GM12864 (cell line): ENCODE measurements at regions not wholly inside any gene's neighbourhood (a gene's known extent, or its start where the extent isn't known, plus 50 kb on each side); places are given as distances from the start of the nearest gene placed in this dataset.
"Not testable (repeated sequence)": the region's sequence is repeated elsewhere in the genome, so short reads cannot be mapped to it uniquely, and the experiment has no call there.

Source experiments
- DNase-seq: peaks from one replicate; pipeline ENCODE4 v3.0.0-alpha.2; 2011; ENCODE audit warnings: low read depth
- H3K4me3 ChIP-seq: 2 replicates; pipeline ENCODE4 v1.5.1; 2011; ENCODE audit warnings: mild to moderate bottlenecking, low read depth, low read length, control low read depth
- TF ChIP-seq, protein P1 (sequence below): IDR thresholded peaks from 2 replicates; pipeline ENCODE4 v1.5.1; 2011; ENCODE audit warnings: low read depth, mild to moderate bottlenecking, moderate library complexity, low read length, control low read depth, inconsistent platforms; ENCODE audit errors: missing control alignments

DNA sequence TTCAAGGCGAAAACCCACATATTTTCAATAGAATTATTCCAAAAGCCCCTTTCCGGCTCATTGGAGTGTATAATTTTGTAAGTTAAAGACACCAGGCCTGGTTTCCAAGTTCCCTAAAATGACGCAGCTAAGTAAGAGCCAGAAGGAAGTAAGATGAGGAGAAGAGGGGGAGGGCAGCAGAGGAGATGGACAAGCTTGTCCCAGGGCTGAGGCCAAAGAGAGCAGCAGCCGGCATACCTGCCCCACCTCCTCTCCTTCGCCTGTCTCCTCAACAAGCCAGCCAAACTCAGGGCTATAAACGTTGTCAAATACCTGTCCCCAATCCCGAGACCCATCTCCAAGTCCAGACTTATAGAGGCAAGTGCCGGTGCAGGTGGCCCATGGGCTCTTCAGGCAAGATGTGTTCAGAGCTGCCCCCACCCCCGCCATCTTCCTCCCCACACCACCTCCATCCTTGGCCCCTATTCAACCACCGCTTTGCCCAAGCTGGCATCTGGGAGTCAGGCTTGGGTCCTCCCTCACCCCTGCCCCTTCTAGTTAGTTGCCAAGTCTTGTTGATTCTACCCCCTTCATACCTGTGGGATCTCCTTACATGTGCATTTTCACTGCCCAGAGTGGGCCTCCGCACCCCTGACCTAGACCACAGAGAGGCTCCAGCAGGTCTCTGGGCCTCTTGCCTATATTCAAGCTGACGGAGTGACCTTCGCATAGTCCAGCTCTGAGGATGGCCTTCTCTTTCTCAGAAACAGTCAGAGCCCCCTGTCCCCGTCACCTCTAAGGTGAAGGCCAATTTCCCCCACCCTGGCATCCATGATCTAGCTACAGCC, 75.7 kb upstream of the SIRPA start:
- TF ChIP-seq, protein P1, sequence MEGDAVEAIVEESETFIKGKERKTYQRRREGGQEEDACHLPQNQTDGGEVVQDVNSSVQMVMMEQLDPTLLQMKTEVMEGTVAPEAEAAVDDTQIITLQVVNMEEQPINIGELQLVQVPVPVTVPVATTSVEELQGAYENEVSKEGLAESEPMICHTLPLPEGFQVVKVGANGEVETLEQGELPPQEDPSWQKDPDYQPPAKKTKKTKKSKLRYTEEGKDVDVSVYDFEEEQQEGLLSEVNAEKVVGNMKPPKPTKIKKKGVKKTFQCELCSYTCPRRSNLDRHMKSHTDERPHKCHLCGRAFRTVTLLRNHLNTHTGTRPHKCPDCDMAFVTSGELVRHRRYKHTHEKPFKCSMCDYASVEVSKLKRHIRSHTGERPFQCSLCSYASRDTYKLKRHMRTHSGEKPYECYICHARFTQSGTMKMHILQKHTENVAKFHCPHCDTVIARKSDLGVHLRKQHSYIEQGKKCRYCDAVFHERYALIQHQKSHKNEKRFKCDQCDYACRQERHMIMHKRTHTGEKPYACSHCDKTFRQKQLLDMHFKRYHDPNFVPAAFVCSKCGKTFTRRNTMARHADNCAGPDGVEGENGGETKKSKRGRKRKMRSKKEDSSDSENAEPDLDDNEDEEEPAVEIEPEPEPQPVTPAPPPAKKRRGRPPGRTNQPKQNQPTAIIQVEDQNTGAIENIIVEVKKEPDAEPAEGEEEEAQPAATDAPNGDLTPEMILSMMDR, result no peak
- H3K4me3 ChIP-seq, result no peak overlapping the region
- DNase-seq, result no peak

DNA sequence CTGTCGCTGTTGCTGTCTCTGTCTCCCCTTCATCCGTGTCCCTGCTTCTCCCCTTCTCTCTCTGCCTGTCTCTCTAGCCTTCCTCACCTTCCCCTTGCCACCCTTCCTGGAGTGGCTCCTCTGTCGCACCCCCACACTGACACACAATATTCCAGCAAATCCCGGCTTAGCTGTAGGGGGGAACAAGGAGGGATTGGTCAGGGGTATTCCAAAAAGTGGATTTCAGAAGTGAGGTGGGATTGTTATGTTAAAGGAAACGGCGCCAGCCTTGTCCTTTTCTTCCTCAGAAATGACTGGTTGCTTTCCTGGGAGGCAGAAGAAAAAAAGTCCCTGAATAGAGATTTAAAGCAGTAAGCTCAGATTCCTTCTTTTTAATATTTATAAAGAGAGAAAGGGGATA, 76.3 kb upstream of the SIRPA start:
- H3K4me3 ChIP-seq, result no peak overlapping the region
- no peak for DNase-seq
- TF ChIP-seq, protein P1, result no peak

DNA sequence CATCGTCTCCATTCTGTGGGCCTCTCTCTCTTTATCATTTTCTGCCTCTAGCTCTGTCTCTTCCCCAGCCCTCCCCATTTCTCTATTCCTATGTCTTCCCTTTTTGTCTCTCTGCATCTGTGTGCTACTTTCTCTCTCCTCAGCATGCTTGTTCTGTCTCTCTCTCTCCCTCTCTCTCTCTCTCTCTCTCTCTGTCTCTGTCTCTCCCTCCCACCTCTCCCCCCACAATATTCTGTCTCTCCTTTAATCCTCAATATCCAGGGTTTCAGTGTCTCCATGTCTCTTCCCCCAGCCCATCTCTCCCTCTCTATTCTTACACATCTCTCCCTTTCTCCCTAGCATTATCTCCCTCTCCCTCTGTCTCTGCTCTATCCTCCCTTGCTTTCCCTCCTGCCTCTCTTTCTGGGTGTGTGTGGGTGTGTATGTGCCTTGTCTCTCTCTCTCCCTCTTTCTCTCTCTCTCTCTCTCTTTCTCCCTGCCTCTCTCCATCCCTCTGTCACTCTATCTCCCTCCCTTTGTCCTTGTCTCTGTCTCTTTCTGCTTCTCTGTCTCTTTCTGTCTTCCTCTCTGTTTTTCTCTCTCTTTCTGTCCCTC, 76.9 kb upstream of the SIRPA start:
- no peak for DNase-seq
- H3K4me3 ChIP-seq, result no peak overlapping the region
- TF ChIP-seq, protein P1, result no peak

DNA sequence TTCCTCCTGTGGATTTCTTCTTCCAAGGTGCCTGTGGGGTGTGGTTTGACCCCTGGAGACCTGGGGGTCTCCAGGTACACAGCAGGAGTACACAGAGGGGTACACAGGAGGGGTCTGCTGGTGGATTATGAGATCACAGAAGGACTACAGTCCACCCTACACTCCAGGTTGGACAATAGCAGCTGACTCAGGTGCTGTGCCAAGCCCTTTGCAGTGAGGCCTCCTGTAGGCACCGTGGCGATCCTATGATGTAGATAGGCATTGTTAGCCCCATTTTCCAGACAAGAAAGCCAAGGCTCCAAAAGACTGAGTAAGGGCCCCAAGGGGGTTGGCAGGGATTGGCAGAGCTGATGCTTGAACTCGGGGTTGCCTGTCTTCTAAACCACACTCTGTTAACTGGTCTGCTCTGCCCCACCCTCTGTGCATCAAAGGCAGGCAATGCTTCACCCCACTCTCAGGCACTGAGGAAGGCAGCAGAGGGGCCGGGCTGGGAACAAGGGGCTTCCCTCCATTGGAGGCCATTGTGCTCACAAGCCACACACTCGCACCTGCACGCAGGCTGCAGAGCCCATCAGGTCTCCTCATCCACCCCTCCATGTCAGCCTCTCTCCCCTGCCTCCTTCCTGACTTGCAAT, 77.5 kb upstream of the SIRPA start:
- TF ChIP-seq, protein P1, result no peak
- no peak for DNase-seq
- no peak overlapping the region for H3K4me3 ChIP-seq

DNA sequence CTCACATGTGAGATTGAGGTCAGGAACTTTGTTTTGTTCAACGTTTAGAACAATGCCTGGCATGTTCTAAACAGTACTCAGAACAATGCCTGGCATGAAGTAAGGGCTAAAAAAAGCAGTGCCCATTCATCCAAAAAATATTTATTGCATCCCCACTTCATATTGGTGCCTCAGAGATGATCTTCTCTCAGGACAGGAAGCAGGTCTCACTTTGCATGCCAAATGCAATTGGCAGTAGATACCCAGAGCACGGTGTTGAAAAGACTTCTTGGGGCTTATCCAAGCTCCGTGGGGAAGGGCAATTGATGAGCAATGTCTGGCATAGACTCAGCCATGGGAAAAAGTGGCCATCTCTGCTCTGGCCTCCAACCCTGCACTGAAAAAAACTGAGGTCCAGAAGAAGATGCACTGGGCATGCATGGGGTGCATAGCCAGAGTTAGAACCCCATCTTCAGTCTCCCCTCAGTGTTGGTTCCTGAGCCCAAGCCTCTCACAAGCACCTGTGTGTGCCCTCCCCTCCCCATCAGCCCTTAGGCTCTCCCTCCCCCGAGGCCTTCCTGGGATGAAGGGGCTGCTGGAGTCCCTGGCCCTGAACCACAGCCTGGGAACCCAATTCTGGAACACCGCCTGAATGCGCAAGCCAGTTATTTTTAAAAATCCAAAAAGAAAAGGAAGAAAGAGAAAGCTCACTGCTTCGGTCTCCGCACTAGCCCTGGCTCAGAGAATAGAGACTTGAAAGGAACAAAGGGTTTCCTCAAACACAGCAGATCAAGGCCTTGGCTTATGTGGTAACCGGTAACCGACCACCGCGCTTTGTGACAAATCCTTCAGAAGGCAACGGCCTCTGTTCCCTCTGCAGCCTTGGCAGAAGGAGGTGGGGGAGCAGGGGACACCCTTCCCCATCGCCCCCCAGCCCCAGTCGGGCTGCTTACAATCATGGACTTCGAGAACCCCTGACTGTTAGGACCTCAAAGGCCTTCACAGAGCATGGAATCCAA, 78.5 kb upstream of the SIRPA start:
- DNase-seq, result no peak
- TF ChIP-seq, protein P1, result no peak
- H3K4me3 ChIP-seq, result no peak overlapping the region

DNA sequence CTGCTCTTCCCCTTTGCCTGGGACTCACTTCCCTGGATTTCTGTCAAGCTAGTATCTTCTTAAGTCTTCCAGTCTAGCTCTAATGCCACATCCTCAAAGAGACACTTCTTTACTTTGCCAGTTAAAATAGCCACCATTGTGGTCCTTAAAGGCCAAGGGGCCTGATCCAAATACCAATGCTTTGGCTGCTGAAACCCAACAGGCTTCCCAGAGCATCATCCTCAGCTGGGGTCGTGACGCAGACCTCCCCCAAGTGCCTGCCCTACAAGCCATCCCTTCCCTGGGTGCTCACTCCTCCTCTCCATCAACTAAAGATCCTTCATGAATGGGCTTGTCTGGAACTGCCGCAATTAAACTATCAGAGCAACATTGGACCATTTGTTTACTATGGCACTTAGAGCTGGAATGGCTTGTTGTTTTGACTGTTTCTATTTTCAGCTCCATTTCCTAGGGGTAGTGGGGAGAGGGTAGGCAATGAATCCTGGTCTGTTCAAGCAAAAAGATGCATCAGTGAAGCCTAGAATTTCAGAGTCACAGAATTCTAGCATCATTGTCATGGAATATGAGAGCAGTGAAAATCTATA, 79.6 kb upstream of the SIRPA start:
- TF ChIP-seq, protein P1, result no peak
- DNase-seq, result no peak
- H3K4me3 ChIP-seq, result no peak overlapping the region

DNA sequence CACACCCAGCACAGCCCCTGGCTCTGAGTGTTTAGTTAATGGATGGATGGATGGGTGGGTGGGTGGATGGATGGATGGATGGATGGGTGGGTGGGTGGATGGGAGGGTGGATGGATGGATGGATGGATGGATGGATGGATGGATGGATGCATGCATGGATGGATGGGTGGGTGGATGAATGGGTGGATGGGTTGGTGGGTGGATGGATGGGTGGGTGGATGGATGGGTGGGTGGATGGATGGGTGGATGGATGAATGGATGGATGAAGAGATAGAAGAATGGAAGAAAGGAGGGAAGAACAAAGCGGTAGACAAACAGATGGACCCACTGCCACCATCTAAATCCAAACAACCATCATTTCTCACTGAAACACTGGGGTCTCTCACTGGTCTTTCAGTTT, 80.3 kb upstream of the SIRPA start:
- not testable (repeated sequence) for DNase-seq, H3K4me3 ChIP-seq
